SK-N-SH (cell line): ENCODE measurements at regions not wholly inside any gene's neighbourhood (a gene's known extent, or its start where the extent isn't known, plus 50 kb on each side); places are given as distances from the start of the nearest gene placed in this dataset.

ENCODE experiments used
- CTCF ChIA-PET: fragments of 300-600, 350-600 bp; formaldehyde crosslinking; extraction: SDS; loops from one replicate; lab custom pipeline; 2021; lab: Yijun Ruan, JAX
- POLR2A ChIA-PET: fragments of 350-600 bp; sonication (Branson Sonifier 250); formaldehyde crosslinking; extraction: SDS; loops from one replicate; lab custom pipeline; 2020; ENCODE audit warnings: antibody characterized with exemption, inconsistent platforms; lab: Yijun Ruan, JAX
- DNase-seq: peaks from one replicate; pipeline ENCODE4 v3.0.0; 2012
- H2AFZ ChIP-seq: fragments of 200-600 bp; sonication (generic); 2 replicates; pipeline ENCODE4 v1.8.1; 2016; ENCODE audit warnings: antibody characterized with exemption, mild to moderate bottlenecking, low read depth
- H3F3A ChIP-seq: fragments of 200-600 bp; sonication (generic); replicated peaks from 2 replicates; pipeline ENCODE3; 2016; ENCODE audit warnings: antibody characterized with exemption, mild to moderate bottlenecking; ENCODE audit not compliant: insufficient read depth
- H3K27ac ChIP-seq, 2 experiments: fragments of 200-500 bp in 1 of 2; fragments of 200-600 bp in 1 of 2; sonication (Bioruptor generic) in 1 of 2; sonication (generic), shearing (Covaris generic) in 1 of 2; 2 replicates each; pipeline versions ENCODE4 v1.5.1 to v1.6.1; 2014 to 2016; ENCODE audit warnings: low read depth in 2 of 2, inconsistent platforms in 1 of 2, low read length in 1 of 2, mild to moderate bottlenecking in 1 of 2, mixed read lengths in 1 of 2
- H3K27me3 ChIP-seq: fragments of 200-600 bp; sonication (generic), shearing (Covaris generic); 2 replicates; pipeline ENCODE4 v1.6.1; 2016; ENCODE audit warnings: mixed run types; ENCODE audit not compliant: insufficient read depth
- H3K36me3 ChIP-seq, 2 experiments: fragments of 200-500 bp in 1 of 2; fragments of 200-600 bp in 1 of 2; sonication (Bioruptor generic) in 1 of 2; sonication (generic) in 1 of 2; replicated peaks in 1 of 2; 2 replicates each; pipeline versions ENCODE3 to v1.5.1; 2014 to 2016; ENCODE audit warnings: low read length in 1 of 2, mild to moderate bottlenecking in 1 of 2; ENCODE audit not compliant: insufficient read depth in 2 of 2, control insufficient read depth in 1 of 2
- H3K4me1 ChIP-seq, 2 experiments: fragments of 200-500 bp in 1 of 2; fragments of 200-600 bp in 1 of 2; sonication (Bioruptor generic) in 1 of 2; sonication (generic), shearing (Covaris generic) in 1 of 2; 2 replicates each; pipeline versions ENCODE4 v1.5.1 to v1.6.1; 2014 to 2016; ENCODE audit warnings: low read depth in 1 of 2, low read length in 1 of 2, mixed run types in 1 of 2; ENCODE audit not compliant: insufficient read depth in 2 of 2, control insufficient read depth in 1 of 2
- H3K4me2 ChIP-seq: fragments of 200-600 bp; sonication (generic), shearing (Covaris generic); 2 replicates; pipeline ENCODE4 v1.6.1; 2017; ENCODE audit warnings: mixed run types
- H3K4me3 ChIP-seq, 2 experiments: fragments of 200-500 bp in 1 of 2; fragments of 200-600 bp in 1 of 2; sonication (Bioruptor generic) in 1 of 2; sonication (generic), shearing (Covaris generic) in 1 of 2; 2 replicates each; pipeline versions ENCODE4 v1.5.1 to v1.8.1; 2014 to 2016; ENCODE audit warnings: low read depth in 2 of 2, inconsistent platforms in 1 of 2, low read length in 1 of 2, mild to moderate bottlenecking in 1 of 2, mixed read lengths in 1 of 2, moderate library complexity in 1 of 2
- H3K79me2 ChIP-seq: fragments of 200-600 bp; sonication (generic); 2 replicates; pipeline ENCODE4 v1.8.1; 2017; ENCODE audit warnings: mild to moderate bottlenecking; ENCODE audit not compliant: insufficient read depth
- H3K9ac ChIP-seq: fragments of 200-600 bp; sonication (generic); 2 replicates; pipeline ENCODE4 v1.6.1; 2017; ENCODE audit warnings: mixed run types
- H3K9me2 ChIP-seq: fragments of 200-600 bp; sonication (generic); 2 replicates; pipeline ENCODE4 v1.6.1; 2017; ENCODE audit warnings: mixed run types
- H3K9me3 ChIP-seq: fragments of 200-600 bp; sonication (generic); 2 replicates; pipeline ENCODE4 v1.6.1; 2017; ENCODE audit warnings: mixed run types, mild to moderate bottlenecking, moderate library complexity
- H4K20me1 ChIP-seq: fragments of 200-600 bp; sonication (generic); 2 replicates; pipeline ENCODE4 v1.6.1; 2017; ENCODE audit warnings: mild to moderate bottlenecking, mixed run types; ENCODE audit not compliant: insufficient read depth
- ELF1 ChIP-seq: IDR thresholded peaks from 2 replicates; pipeline ENCODE4 v1.4.0; 2012
- EP300 ChIP-seq, 2 experiments: IDR thresholded peaks; 2 replicates each; pipeline versions ENCODE4 v1.4.0 to v1.6.1; 2012; ENCODE audit warnings: borderline replicate concordance in 1 of 2, low read depth in 1 of 2, low read length in 1 of 2
- EZH2phosphoT487 ChIP-seq: fragments of 200-600 bp; sonication (generic); IDR thresholded peaks from 2 replicates; pipeline ENCODE4 v1.6.1; 2017; ENCODE audit warnings: low read depth, mixed run types, mild to moderate bottlenecking, antibody characterized with exemption, moderate library complexity, borderline replicate concordance
- FOXJ3 ChIP-seq: sonication (generic); formaldehyde crosslinking; IDR thresholded peaks from 2 replicates; pipeline ENCODE4 v1.5.1; 2020; ENCODE audit warnings: mild to moderate bottlenecking, missing genetic modification reagents
- FOXM1 ChIP-seq: IDR thresholded peaks from 2 replicates; pipeline ENCODE4 v1.4.0; 2012; ENCODE audit warnings: low read depth, mild to moderate bottlenecking
- GATA2 ChIP-seq: sonication (generic); formaldehyde crosslinking; IDR thresholded peaks from 2 replicates; pipeline ENCODE4 v1.5.0; 2020; ENCODE audit warnings: mild to moderate bottlenecking, missing genetic modification reagents
- JUND ChIP-seq: IDR thresholded peaks from 2 replicates; pipeline ENCODE4 v1.4.0; 2012
- MAX ChIP-seq: IDR thresholded peaks from 2 replicates; pipeline ENCODE4 v1.4.0; 2012; ENCODE audit warnings: low read depth
- MEF2A ChIP-seq: IDR thresholded peaks from 2 replicates; pipeline ENCODE4 v1.4.0; 2012; ENCODE audit warnings: low read depth, borderline replicate concordance
- NFIC ChIP-seq: IDR thresholded peaks from 2 replicates; pipeline ENCODE4 v1.4.0; 2012; ENCODE audit warnings: borderline replicate concordance
- NRF1 ChIP-seq: IDR thresholded peaks from 2 replicates; pipeline ENCODE4 v1.6.1; 2012; ENCODE audit warnings: low read depth, mild to moderate bottlenecking, low read length
- RAD21 ChIP-seq: IDR thresholded peaks from 2 replicates; pipeline ENCODE4 v1.6.1; 2012; ENCODE audit warnings: mild to moderate bottlenecking, low read length
- RCOR1 ChIP-seq: fragments of 150-350 bp; IDR thresholded peaks from 2 replicates; pipeline ENCODE4 v1.6.1; 2017; ENCODE audit warnings: antibody characterized with exemption, low read length
- REST ChIP-seq: IDR thresholded peaks from 2 replicates; pipeline ENCODE4 v1.6.1; 2012; ENCODE audit warnings: mild to moderate bottlenecking, low read depth, low read length, moderate library complexity
- RFX5 ChIP-seq: IDR thresholded peaks from 2 replicates; pipeline ENCODE4 v1.6.1; 2012; ENCODE audit warnings: mild to moderate bottlenecking, improper control_type of control experiment, low read length
- RXRA ChIP-seq: IDR thresholded peaks from 2 replicates; pipeline ENCODE4 v1.4.0; 2012; ENCODE audit warnings: low read depth, mild to moderate bottlenecking, borderline replicate concordance
- SIN3A ChIP-seq: IDR thresholded peaks from 2 replicates; pipeline ENCODE4 v1.6.1; 2012; ENCODE audit warnings: low read depth, mild to moderate bottlenecking, low read length, moderate library complexity, borderline replicate concordance
- SMC3 ChIP-seq: IDR thresholded peaks from 2 replicates; pipeline ENCODE4 v1.6.1; 2012; ENCODE audit warnings: low read depth, low read length, improper control_type of control experiment
- TAF1 ChIP-seq: IDR thresholded peaks from 2 replicates; pipeline ENCODE4 v1.6.1; 2012; ENCODE audit warnings: low read depth, mild to moderate bottlenecking, low read length, moderate library complexity, borderline replicate concordance
- TCF12 ChIP-seq: IDR thresholded peaks from 2 replicates; pipeline ENCODE4 v1.4.0; 2012
- USF2 ChIP-seq: fragments of 150-350 bp; IDR thresholded peaks from 2 replicates; pipeline ENCODE4 v1.6.1; 2017; ENCODE audit warnings: antibody characterized with exemption, low read length, low read depth, borderline replicate concordance
- YY1 ChIP-seq: IDR thresholded peaks from 2 replicates; pipeline ENCODE4 v1.4.0; 2012; ENCODE audit warnings: low read depth, mild to moderate bottlenecking
- ZBTB33 ChIP-seq: IDR thresholded peaks from 2 replicates; pipeline ENCODE4 v1.4.0; 2012; ENCODE audit warnings: low read depth, borderline replicate concordance
- WGBS: methylation state at CpG from one replicate; pipeline ENCODE4 v1.1.6; 2017; ENCODE audit warnings: low lambda C conversion rate; 5-methylcytosine and 5-hydroxymethylcytosine counted together

- no peaks in the 10 kb centered on the region for H4K20me1 ChIP-seq
- H3F3A ChIP-seq, result no peaks in the 10 kb centered on the region
- WGBS, result 45% methylated on average over 8 of the region's 8 CpGs
- no peaks in the 10 kb centered on the region for H3K36me3 ChIP-seq
- H2AFZ ChIP-seq, result no peak overlapping the region
- H3K79me2 ChIP-seq, result no peaks in the 10 kb centered on the region
- no peak overlapping the region for H3K27ac ChIP-seq
- H3K4me3 ChIP-seq, result no peak overlapping the region
- no peaks in the 10 kb centered on the region for H3K9me3 ChIP-seq
- H3K4me1 ChIP-seq, result no peaks in the 10 kb centered on the region
- no peaks in the 10 kb centered on the region for H3K27me3 ChIP-seq
- no peaks in the 10 kb centered on the region for H3K9me2 ChIP-seq
- ChIA-PET POLR2A (no interaction called here), CTCF (no interaction called here)
- no peak for TF ChIP-seq NFIC
- TF ChIP-seq FOXJ3 (CRISPR knock-in tag), result no peak
- TF ChIP-seq RFX5, result no peak
- TF ChIP-seq SMC3, result no peak
- no peak for TF ChIP-seq YY1
- no peak overlapping the region for H3K9ac ChIP-seq
- no peak overlapping the region for H3K4me2 ChIP-seq
- DNase-seq, result no peak
Observed at GRCh38 chr20:54773643-54774000, 298.2 kb downstream of the DOK5 start.

GRCh38 chr20:54772893-54773642 is 297.7 kb downstream of the DOK5 start:
- no peak for DNase-seq
- WGBS, result 11% methylated on average over 4 of the region's 4 CpGs
- Histone ChIP-seq H3K36me3 (no peaks in the 10 kb centered on the region), H3F3A (no peaks in the 10 kb centered on the region), H3K9me3 (no peaks in the 10 kb centered on the region), H4K20me1 (no peaks in the 10 kb centered on the region), H3K79me2 (no peaks in the 10 kb centered on the region), H3K4me1 (no peaks in the 10 kb centered on the region), H3K4me3 (no peak overlapping the region), H3K9ac (no peak overlapping the region), H3K9me2 (no peaks in the 10 kb centered on the region), H3K27ac (no peak overlapping the region), H2AFZ (no peak overlapping the region), H3K27me3 (no peaks in the 10 kb centered on the region), H3K4me2 (no peak overlapping the region)
- TF ChIP-seq ELF1, result no peak
- no peak for TF ChIP-seq TCF12
- no peak for TF ChIP-seq EP300 (IDR thresholded peaks at IDR 0.05; ENCODE audit: borderline replicate concordance in 1 of 2, low read depth in 1 of 2, low read length in 1 of 2)
- no peak for TF ChIP-seq MAX
- TF ChIP-seq ZBTB33, result no peak
- no peak for TF ChIP-seq NRF1
- TF ChIP-seq JUND, result no peak
- TF ChIP-seq EZH2phosphoT487, result no peak
- no peak for TF ChIP-seq FOXJ3 (CRISPR knock-in tag)
- no peak for TF ChIP-seq TAF1
- no peak for TF ChIP-seq YY1
- TF ChIP-seq USF2, result no peak
- TF ChIP-seq RXRA, result no peak
- no peak for TF ChIP-seq RAD21
- no peak for TF ChIP-seq RCOR1
- no peak for TF ChIP-seq GATA2
- no peak for TF ChIP-seq MEF2A
- TF ChIP-seq REST, result no peak
- no peak for TF ChIP-seq SIN3A
- TF ChIP-seq FOXM1, result no peak
- CTCF ChIA-PET, result no interaction called here
- POLR2A ChIA-PET, result no interaction called here
